PFSK-1 (cell line): ENCODE measurements at regions not wholly inside any gene's neighbourhood (a gene's known extent, or its start where the extent isn't known, plus 50 kb on each side); places are given as distances from the start of the nearest gene placed in this dataset.

Experiments used
- FOXP2 ChIP-seq: optimal IDR thresholded peaks from 2 replicates; pipeline ENCODE3; 2011; ENCODE audit warnings: borderline replicate concordance, control low read depth, inconsistent platforms; ENCODE audit not compliant: insufficient read depth; ENCODE audit errors: extremely low read length, extremely low read depth
- POLR2AphosphoS5 ChIP-seq: IDR thresholded peaks from 2 replicates; pipeline ENCODE4 v1.6.1; 2012; ENCODE audit warnings: low read depth, mild to moderate bottlenecking, control low read depth, low read length, moderate library complexity
- REST ChIP-seq, 2 experiments: IDR thresholded peaks; 2 replicates each; pipeline versions ENCODE4 v1.6.1 to v1.8.0; 2011 to 2012; ENCODE audit warnings: low read depth in 2 of 2, low read length in 2 of 2, control low read depth in 1 of 2, inconsistent platforms in 1 of 2, mild to moderate bottlenecking in 1 of 2, moderate library complexity in 1 of 2; ENCODE audit not compliant: insufficient read depth in 1 of 2
- SIN3A ChIP-seq: IDR thresholded peaks from 2 replicates; pipeline ENCODE4 v1.6.1; 2012; ENCODE audit warnings: mild to moderate bottlenecking, low read length, moderate library complexity, borderline replicate concordance; ENCODE audit not compliant: insufficient read depth
- TAF1 ChIP-seq: IDR thresholded peaks from 2 replicates; pipeline ENCODE4 v1.6.1; 2012; ENCODE audit warnings: low read length, control low read depth, borderline replicate concordance; ENCODE audit not compliant: insufficient read depth

DNA sequence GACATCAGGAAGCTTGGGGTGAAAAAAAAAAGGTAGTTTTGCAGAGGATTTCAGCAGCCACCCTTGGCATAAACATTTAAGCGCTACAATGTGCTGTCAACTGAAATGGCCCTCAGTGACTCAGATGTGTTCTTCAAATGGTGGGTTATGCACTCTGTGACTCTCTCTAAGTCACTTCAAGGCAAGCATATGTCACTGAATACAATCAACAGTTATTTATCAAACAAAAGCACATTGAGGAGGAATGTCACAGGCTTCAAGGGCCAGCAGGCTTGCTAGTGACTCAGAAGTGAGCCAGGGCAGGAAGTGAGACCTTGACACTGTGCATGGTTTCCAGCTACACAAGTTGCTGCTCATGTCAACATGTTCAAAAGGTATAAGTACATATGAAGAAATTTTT, 523.7 kb upstream of the HTR2A start:
- no peak for TF ChIP-seq POLR2AphosphoS5
- no peak for TF ChIP-seq TAF1
- TF ChIP-seq REST (IDR thresholded peaks at IDR 0.05; ENCODE audit: insufficient read depth in 1 of 2, low read depth in 2 of 2, low read length in 2 of 2), result no peak
- no peak for TF ChIP-seq SIN3A
- no peak for TF ChIP-seq FOXP2
